ENCODE measurements at regions not wholly inside any gene's neighbourhood (a gene's known extent, or its start where the extent isn't known, plus 50 kb on each side); places are given as distances from the start of the nearest gene placed in this dataset.
"Not testable (repeated sequence)": the region's sequence is repeated elsewhere in the genome, so short reads cannot be mapped to it uniquely, and the experiment has no call there.

GRCh38 chr16:26505496-26505895, 561.2 kb upstream of the C16orf82 start:
- Histone ChIP-seq H3K27ac (no peak overlapping the region), H3K36me3 (no peaks in the 10 kb centered on the region), H3K4me1 (no peaks in the 10 kb centered on the region), H3K27me3 (no peaks in the 10 kb centered on the region), H3K9me3 (no peaks in the 10 kb centered on the region), H3K4me3 (no peak overlapping the region)
- DNase-seq: no peak
- no peak for TF ChIP-seq CTCF (IDR thresholded peaks at IDR 0.05)
- intact Hi-C loops (cut with DNase I): no loop called here

- H3K9me3 ChIP-seq; DNase-seq; H3K27me3 ChIP-seq; H3K4me3 ChIP-seq; H3K27ac ChIP-seq; H3K36me3 ChIP-seq; intact Hi-C loops (cut with DNase I): not testable (repeated sequence)
- WGBS, 2 donors: 78 to 90% methylated on average over 4 of the region's 4 CpGs
- peaks cover 0 to 11% (median 0%) of the 10 kb centered on the region in 4 donors for H3K4me1 ChIP-seq
These were observed 557.8 kb upstream of the C16orf82 start for GRCh38 chr16:26508946-26509345.

GRCh38 chr16:26510924-26511323, 555.8 kb upstream of the C16orf82 start:
- no peaks in the 10 kb centered on the region for H3K9me3 ChIP-seq
- DNase-seq: no peak
- no peaks in the 10 kb centered on the region for H3K27me3 ChIP-seq
- H3K27ac ChIP-seq: no peak overlapping the region
- TF ChIP-seq POLR2AphosphoS5 (IDR thresholded peaks at IDR 0.05): no peak
- no peak for TF ChIP-seq CTCF (IDR thresholded peaks at IDR 0.05)
- no peak for TF ChIP-seq POLR2A (IDR thresholded peaks at IDR 0.05)
- no peak for TF ChIP-seq EP300 (IDR thresholded peaks at IDR 0.05)
- peaks cover 0 to 11% (median 0%) of the 10 kb centered on the region in 4 donors for H3K4me1 ChIP-seq
- no peak overlapping the region for H3K4me3 ChIP-seq
- intact Hi-C loops (cut with DNase I): no loop called here
- WGBS, 2 donors: 13 to 51% methylated on average over 1 of the region's 1 CpG
- no peaks in the 10 kb centered on the region for H3K36me3 ChIP-seq

- no peaks in the 10 kb centered on the region for H3K9me3 ChIP-seq
These were observed 555.3 kb upstream of the C16orf82 start for GRCh38 chr16:26511463-26511862.

GRCh38 chr16:26521626-26522025, 545.1 kb upstream of the C16orf82 start:
- no peaks in the 10 kb centered on the region for H3K9me3 ChIP-seq
- no peaks in the 10 kb centered on the region for H3K27me3 ChIP-seq
- 46 to 76% methylated on average over 4 of the region's 4 CpGs for WGBS, 2 donors
- no peak overlapping the region for H3K27ac ChIP-seq
- no peak for DNase-seq
- TF ChIP-seq CTCF (IDR thresholded peaks at IDR 0.05): no peak
- no peak for TF ChIP-seq POLR2AphosphoS5 (IDR thresholded peaks at IDR 0.05)
- TF ChIP-seq POLR2A (IDR thresholded peaks at IDR 0.05): no peak
- no peak for TF ChIP-seq EP300 (IDR thresholded peaks at IDR 0.05)
- H3K4me3 ChIP-seq: no peak overlapping the region
- H3K36me3 ChIP-seq: no peaks in the 10 kb centered on the region
- intact Hi-C loops (cut with DNase I): no loop called here
- no peaks in the 10 kb centered on the region for H3K4me1 ChIP-seq

More at GRCh38 chr16:26511463-26511862, 555.3 kb upstream of the C16orf82 start:
- Histone ChIP-seq H3K27me3 (no peaks in the 10 kb centered on the region), H3K4me1 (peaks cover 0 to 11% (median 0%) of the 10 kb centered on the region in 4 donors), H3K36me3 (no peaks in the 10 kb centered on the region), H3K4me3 (no peak overlapping the region), H3K27ac (no peak overlapping the region)
- TF ChIP-seq CTCF (IDR thresholded peaks at IDR 0.05) (no peak), POLR2AphosphoS5 (IDR thresholded peaks at IDR 0.05) (no peak), EP300 (IDR thresholded peaks at IDR 0.05) (no peak), POLR2A (IDR thresholded peaks at IDR 0.05) (no peak)
- intact Hi-C loops (cut with DNase I): no loop called here
- no peak for DNase-seq
- WGBS, 2 donors: 30 to 50% methylated on average over 6 of the region's 6 CpGs
